ENCODE measurements at regions not wholly inside any gene's neighbourhood (a gene's known extent, or its start where the extent isn't known, plus 50 kb on each side); places are given as distances from the start of the nearest gene placed in this dataset.

DNA sequence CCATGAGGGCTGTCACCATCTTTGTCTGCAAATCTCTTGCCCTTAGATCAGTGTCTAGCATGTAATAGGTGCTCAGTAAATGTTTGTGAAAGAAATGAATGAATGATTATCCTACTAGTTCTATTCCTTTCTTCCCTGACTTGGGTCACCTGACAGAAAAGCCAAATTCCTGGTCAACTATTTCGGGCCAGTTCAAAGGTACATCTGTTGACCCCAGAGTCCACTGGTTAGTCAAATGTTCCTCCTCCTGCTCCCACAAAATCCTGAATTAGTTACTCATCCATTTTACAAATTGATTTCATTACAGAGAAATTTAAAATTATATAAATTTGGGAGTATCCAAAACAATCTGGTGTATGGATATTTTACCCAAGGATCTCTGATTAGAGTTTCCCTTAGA lies 124.7 kb upstream of the NAV2 start:
- TF ChIP-seq, protein P1, sequence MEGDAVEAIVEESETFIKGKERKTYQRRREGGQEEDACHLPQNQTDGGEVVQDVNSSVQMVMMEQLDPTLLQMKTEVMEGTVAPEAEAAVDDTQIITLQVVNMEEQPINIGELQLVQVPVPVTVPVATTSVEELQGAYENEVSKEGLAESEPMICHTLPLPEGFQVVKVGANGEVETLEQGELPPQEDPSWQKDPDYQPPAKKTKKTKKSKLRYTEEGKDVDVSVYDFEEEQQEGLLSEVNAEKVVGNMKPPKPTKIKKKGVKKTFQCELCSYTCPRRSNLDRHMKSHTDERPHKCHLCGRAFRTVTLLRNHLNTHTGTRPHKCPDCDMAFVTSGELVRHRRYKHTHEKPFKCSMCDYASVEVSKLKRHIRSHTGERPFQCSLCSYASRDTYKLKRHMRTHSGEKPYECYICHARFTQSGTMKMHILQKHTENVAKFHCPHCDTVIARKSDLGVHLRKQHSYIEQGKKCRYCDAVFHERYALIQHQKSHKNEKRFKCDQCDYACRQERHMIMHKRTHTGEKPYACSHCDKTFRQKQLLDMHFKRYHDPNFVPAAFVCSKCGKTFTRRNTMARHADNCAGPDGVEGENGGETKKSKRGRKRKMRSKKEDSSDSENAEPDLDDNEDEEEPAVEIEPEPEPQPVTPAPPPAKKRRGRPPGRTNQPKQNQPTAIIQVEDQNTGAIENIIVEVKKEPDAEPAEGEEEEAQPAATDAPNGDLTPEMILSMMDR (conservative IDR thresholded peaks at IDR 0.05; ENCODE audit: low read depth, low read length), result no peak
- TF ChIP-seq EZH2 (IDR thresholded peaks at IDR 0.05; ENCODE audit: borderline replicate concordance, low read depth, low read length, poor library complexity, severe bottlenecking), result no peak

Data from A673 (cell line).